Activated CD8-positive, alpha-beta memory T cell treated with anti-CD3 and anti-CD28 coated beads, Interleukin-2, amount 50 U/mL, for 1 hour (primary cell): ENCODE measurements at regions not wholly inside any gene's neighbourhood (a gene's known extent, or its start where the extent isn't known, plus 50 kb on each side); places are given as distances from the start of the nearest gene placed in this dataset.

Experiments used
- DNase-seq: peaks from one replicate; pipeline ENCODE4 v3.0.0-alpha.2; 2020; ENCODE audit errors: extremely low read depth

- DNase-seq: no peak
These were observed 296.4 kb upstream of the RND3 start for GRCh38 chr2:150783896-150784295.

- no peak for DNase-seq
These were observed 295.5 kb upstream of the RND3 start for GRCh38 chr2:150783015-150783414.

GRCh38 chr2:150782613-150783012 lies 295.1 kb upstream of the RND3 start:
- no peak for DNase-seq

GRCh38 chr2:150781142-150781541 lies 293.7 kb upstream of the RND3 start:
- DNase-seq: no peak

GRCh38 chr2:150778828-150779227 lies 291.4 kb upstream of the RND3 start:
- DNase-seq: no peak

- no peak for DNase-seq
These were observed 282.0 kb upstream of the RND3 start for GRCh38 chr2:150769421-150769820.

- DNase-seq: no peak
These were observed 280.7 kb upstream of the RND3 start for GRCh38 chr2:150767991-150768746.

- no peak for DNase-seq
These were observed 275.1 kb upstream of the RND3 start for GRCh38 chr2:150762571-150762970.

GRCh38 chr2:150759531-150759930 lies 272.1 kb upstream of the RND3 start:
- DNase-seq: no peak

GRCh38 chr2:150759106-150759505 lies 271.6 kb upstream of the RND3 start:
- DNase-seq: no peak

GRCh38 chr2:150752229-150752628 lies 264.8 kb upstream of the RND3 start:
- no peak for DNase-seq

- DNase-seq: no peak
These were observed 263.3 kb upstream of the RND3 start for GRCh38 chr2:150750720-150751119.

GRCh38 chr2:150742094-150742493 lies 254.6 kb upstream of the RND3 start:
- DNase-seq: no peak

- DNase-seq: no peak
These were observed 248.5 kb upstream of the RND3 start for GRCh38 chr2:150735894-150736498.

- no peak for DNase-seq
These were observed 245.7 kb upstream of the RND3 start for GRCh38 chr2:150733051-150733618.

GRCh38 chr2:150732491-150732890 lies 245.0 kb upstream of the RND3 start:
- no peak for DNase-seq

GRCh38 chr2:150732064-150732463 lies 244.6 kb upstream of the RND3 start:
- no peak for DNase-seq

- DNase-seq: no peak
These were observed 242.1 kb upstream of the RND3 start for GRCh38 chr2:150729495-150729955.

- DNase-seq: no peak
These were observed 230.8 kb upstream of the RND3 start for GRCh38 chr2:150718280-150718679.

- no peak for DNase-seq
These were observed 228.7 kb upstream of the RND3 start for GRCh38 chr2:150716186-150716585.

- DNase-seq: no peak
These were observed 228.0 kb upstream of the RND3 start for GRCh38 chr2:150715501-150715900.

- no peak for DNase-seq
These were observed 223.4 kb upstream of the RND3 start for GRCh38 chr2:150710916-150711315.

GRCh38 chr2:150710041-150710440 lies 222.6 kb upstream of the RND3 start:
- no peak for DNase-seq
